HL-60 (cell line): ENCODE measurements at regions not wholly inside any gene's neighbourhood (a gene's known extent, or its start where the extent isn't known, plus 50 kb on each side); places are given as distances from the start of the nearest gene placed in this dataset.

Experiments used
- DNase-seq, 2 experiments: peaks; one replicate each; pipeline ENCODE4 v3.0.0-alpha.2; 2010 to 2020; ENCODE audit warnings: low read depth in 1 of 2, low spot score in 1 of 2
- H3K27ac ChIP-seq: fragments of 250-450 bp; sonication (Bioruptor Pico); replicated peaks from 2 replicates; pipeline ENCODE4 v1.5.1; 2020; ENCODE audit warnings: mild to moderate bottlenecking, moderate library complexity
- H3K27me3 ChIP-seq: fragments of 250-450 bp; sonication (Bioruptor Pico); 2 replicates; pipeline ENCODE4 v1.5.1; 2021; ENCODE audit warnings: mild to moderate bottlenecking, moderate library complexity; ENCODE audit not compliant: insufficient read depth, poor library complexity, severe bottlenecking
- H3K4me3 ChIP-seq: replicated peaks from 2 replicates; pipeline ENCODE4 v1.5.1; 2011; ENCODE audit warnings: mild to moderate bottlenecking, control low read depth, low read length; ENCODE audit not compliant: insufficient read depth
- GABPA ChIP-seq: IDR thresholded peaks from 2 replicates; pipeline ENCODE4 v1.6.1; 2012; ENCODE audit warnings: low read depth
- POLR2AphosphoS5 ChIP-seq: IDR thresholded peaks from 2 replicates; pipeline ENCODE4 v1.6.1; 2012; ENCODE audit warnings: low read depth
- SPI1 ChIP-seq: IDR thresholded peaks from 2 replicates; pipeline ENCODE4 v1.6.1; 2012; ENCODE audit warnings: low read depth, mild to moderate bottlenecking, borderline replicate concordance
- TF ChIP-seq, protein P1 (sequence below): IDR thresholded peaks from 2 replicates; pipeline ENCODE4 v1.6.1; 2012; ENCODE audit warnings: low read depth; ENCODE audit not compliant: insufficient replicate concordance
- TF ChIP-seq, protein P2 (sequence below): IDR thresholded peaks from one replicate; pipeline ENCODE4 v1.5.1; 2011; ENCODE audit warnings: low read length, control low read depth, inconsistent platforms; ENCODE audit not compliant: insufficient read depth

DNA sequence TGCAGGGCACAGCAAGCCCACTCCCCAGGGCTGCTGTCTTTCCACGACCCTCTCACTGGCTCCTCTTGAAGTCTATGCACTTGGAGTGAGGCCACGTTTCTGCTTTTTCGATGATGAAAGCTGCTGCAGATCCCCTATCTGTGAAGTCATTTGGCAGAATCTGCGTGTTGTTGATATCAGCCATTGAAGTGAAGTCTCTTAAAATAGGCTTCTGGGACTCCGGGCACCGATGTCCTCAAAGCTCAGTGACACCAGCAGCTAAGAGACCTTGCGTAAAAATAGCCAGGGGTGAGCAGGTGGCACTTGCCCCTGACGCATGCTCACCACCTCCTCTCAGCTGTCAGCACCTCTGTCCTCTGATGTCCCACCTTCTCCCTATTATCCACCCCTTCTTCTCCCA, 89.4 kb upstream of the FHL2 start:
- no peak overlapping the region for H3K27ac ChIP-seq
- no peak overlapping the region for H3K4me3 ChIP-seq
- DNase-seq: no peak
- peaks cover 6% of the 10 kb centered on the region for H3K27me3 ChIP-seq
- TF ChIP-seq POLR2AphosphoS5 (no peak), SPI1 (no peak), GABPA (no peak)
- TF ChIP-seq, protein P1, sequence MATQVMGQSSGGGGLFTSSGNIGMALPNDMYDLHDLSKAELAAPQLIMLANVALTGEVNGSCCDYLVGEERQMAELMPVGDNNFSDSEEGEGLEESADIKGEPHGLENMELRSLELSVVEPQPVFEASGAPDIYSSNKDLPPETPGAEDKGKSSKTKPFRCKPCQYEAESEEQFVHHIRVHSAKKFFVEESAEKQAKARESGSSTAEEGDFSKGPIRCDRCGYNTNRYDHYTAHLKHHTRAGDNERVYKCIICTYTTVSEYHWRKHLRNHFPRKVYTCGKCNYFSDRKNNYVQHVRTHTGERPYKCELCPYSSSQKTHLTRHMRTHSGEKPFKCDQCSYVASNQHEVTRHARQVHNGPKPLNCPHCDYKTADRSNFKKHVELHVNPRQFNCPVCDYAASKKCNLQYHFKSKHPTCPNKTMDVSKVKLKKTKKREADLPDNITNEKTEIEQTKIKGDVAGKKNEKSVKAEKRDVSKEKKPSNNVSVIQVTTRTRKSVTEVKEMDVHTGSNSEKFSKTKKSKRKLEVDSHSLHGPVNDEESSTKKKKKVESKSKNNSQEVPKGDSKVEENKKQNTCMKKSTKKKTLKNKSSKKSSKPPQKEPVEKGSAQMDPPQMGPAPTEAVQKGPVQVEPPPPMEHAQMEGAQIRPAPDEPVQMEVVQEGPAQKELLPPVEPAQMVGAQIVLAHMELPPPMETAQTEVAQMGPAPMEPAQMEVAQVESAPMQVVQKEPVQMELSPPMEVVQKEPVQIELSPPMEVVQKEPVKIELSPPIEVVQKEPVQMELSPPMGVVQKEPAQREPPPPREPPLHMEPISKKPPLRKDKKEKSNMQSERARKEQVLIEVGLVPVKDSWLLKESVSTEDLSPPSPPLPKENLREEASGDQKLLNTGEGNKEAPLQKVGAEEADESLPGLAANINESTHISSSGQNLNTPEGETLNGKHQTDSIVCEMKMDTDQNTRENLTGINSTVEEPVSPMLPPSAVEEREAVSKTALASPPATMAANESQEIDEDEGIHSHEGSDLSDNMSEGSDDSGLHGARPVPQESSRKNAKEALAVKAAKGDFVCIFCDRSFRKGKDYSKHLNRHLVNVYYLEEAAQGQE: no peak
- TF ChIP-seq, protein P2, sequence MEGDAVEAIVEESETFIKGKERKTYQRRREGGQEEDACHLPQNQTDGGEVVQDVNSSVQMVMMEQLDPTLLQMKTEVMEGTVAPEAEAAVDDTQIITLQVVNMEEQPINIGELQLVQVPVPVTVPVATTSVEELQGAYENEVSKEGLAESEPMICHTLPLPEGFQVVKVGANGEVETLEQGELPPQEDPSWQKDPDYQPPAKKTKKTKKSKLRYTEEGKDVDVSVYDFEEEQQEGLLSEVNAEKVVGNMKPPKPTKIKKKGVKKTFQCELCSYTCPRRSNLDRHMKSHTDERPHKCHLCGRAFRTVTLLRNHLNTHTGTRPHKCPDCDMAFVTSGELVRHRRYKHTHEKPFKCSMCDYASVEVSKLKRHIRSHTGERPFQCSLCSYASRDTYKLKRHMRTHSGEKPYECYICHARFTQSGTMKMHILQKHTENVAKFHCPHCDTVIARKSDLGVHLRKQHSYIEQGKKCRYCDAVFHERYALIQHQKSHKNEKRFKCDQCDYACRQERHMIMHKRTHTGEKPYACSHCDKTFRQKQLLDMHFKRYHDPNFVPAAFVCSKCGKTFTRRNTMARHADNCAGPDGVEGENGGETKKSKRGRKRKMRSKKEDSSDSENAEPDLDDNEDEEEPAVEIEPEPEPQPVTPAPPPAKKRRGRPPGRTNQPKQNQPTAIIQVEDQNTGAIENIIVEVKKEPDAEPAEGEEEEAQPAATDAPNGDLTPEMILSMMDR: no peak

DNA sequence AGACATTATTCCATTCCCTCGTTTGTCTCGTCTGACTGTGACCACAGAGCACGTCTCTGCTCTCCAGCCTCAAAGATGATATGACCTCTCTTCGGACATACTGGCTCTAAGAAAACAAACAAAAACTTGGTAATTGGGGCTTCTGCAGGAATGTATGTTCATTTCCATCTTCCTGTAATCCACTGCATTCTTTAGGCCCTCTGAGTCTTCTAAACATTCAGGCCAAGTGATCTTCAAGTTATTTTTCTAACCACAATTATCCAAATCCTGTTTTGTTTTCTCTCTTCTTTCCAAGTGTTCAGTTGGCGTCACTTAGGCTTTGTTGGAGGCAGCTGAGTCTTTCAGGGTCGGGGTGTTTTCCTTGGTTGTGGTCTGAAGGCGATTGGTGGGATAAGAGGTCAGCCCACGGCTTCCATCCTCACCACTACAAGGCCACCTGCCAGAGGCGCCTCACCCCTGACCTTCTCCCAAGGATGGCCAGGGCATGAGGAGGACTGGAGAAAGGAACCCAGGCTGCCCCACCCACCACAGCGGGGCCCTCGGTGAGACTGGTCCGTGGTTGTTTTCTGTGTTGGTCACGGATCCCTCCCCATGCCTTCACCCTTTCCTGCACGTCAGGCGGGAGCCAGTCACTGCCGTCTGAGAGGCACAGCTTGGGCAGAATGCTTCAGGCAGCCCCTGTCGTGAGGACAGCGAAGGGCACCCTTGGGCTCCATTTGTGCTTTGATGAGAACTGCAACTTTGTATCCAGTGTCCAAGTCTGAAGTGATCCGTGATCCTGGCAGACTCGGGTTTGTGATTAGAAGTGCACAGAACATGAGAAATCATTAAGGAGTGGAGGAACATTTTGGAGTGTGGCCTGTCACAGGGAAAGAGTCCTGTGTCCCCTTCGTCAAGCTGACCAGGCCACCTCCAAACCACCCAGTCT, 88.6 kb upstream of the FHL2 start:
- Histone ChIP-seq H3K4me3 (no peak overlapping the region), H3K27ac (no peak overlapping the region), H3K27me3 (peaks cover 6% of the 10 kb centered on the region)
- TF ChIP-seq GABPA (no peak), POLR2AphosphoS5 (no peak), SPI1 (no peak)
- TF ChIP-seq, protein P2: no peak
- TF ChIP-seq, protein P1: no peak
- no peak for DNase-seq

DNA sequence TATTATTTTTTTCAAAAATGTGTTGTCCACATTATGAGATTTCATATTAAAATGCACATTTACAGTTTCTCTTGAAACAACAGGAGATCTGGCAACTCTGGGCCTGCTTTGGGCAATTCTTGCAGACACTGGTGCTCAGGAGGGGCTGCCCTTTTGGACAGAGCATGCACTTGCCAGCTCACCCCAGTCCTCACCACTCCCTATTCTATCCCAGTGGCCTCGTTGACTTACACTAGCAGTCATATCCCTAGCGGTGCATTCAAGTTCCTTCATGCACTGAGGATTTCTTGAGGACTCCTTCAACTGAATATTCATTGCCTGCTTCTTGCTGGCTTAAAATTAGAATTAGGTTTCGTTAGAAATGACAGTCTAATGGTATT, 87.9 kb upstream of the FHL2 start:
- DNase-seq: no peak
- Histone ChIP-seq H3K27me3 (peaks cover 6% of the 10 kb centered on the region), H3K27ac (no peak overlapping the region), H3K4me3 (no peak overlapping the region)
- no peak for TF ChIP-seq POLR2AphosphoS5
- TF ChIP-seq, protein P1: no peak
- TF ChIP-seq SPI1: no peak
- no peak for TF ChIP-seq GABPA
- TF ChIP-seq, protein P2: no peak
